Endodermal cell (in vitro differentiated cells): ENCODE measurements at regions not wholly inside any gene's neighbourhood (a gene's known extent, or its start where the extent isn't known, plus 50 kb on each side); places are given as distances from the start of the nearest gene placed in this dataset.

Source experiments
- DNase-seq: peaks from one replicate; pipeline ENCODE4 v3.0.0-alpha.2; 2017
- H3K27ac ChIP-seq: 2 replicates; pipeline ENCODE4 v1.5.1; 2013; ENCODE audit warnings: mild to moderate bottlenecking, low read depth, low read length, moderate library complexity
- H3K27me3 ChIP-seq: 2 replicates; pipeline ENCODE4 v1.6.1; 2013; ENCODE audit warnings: mild to moderate bottlenecking, low read length, moderate library complexity; ENCODE audit not compliant: insufficient read depth, control insufficient read depth, poor library complexity, severe bottlenecking
- H3K36me3 ChIP-seq: 2 replicates; pipeline ENCODE4 v1.7.0; 2013; ENCODE audit warnings: mild to moderate bottlenecking, low read length, moderate library complexity; ENCODE audit not compliant: control insufficient read depth, insufficient read depth
- H3K4me1 ChIP-seq: one replicate; pipeline ENCODE4 v1.7.0; 2013; ENCODE audit warnings: low read length; ENCODE audit not compliant: control insufficient read depth, insufficient read depth
- H3K4me3 ChIP-seq: 2 replicates; pipeline ENCODE4 v1.5.1; 2013; ENCODE audit warnings: mild to moderate bottlenecking, low read length, moderate library complexity
- H3K9ac ChIP-seq: 2 replicates; pipeline ENCODE4 v1.6.1; 2013; ENCODE audit warnings: mild to moderate bottlenecking, low read length, moderate library complexity; ENCODE audit not compliant: poor library complexity, severe bottlenecking; ENCODE audit errors: extremely low read depth
- H3K9me3 ChIP-seq: 2 replicates; pipeline ENCODE4 v1.6.1; 2013; ENCODE audit warnings: mild to moderate bottlenecking, low read length, moderate library complexity; ENCODE audit not compliant: control insufficient read depth
- H3K27ac Mint-ChIP-seq: 2 replicates; pipeline ENCODE4 v1.8.0; 2020; ENCODE audit warnings: mixed read lengths
- H3K27me3 Mint-ChIP-seq: 2 replicates; pipeline ENCODE4 v1.8.0; 2021; ENCODE audit warnings: mild to moderate bottlenecking, mixed read lengths; ENCODE audit not compliant: insufficient read depth
- H3K36me3 Mint-ChIP-seq: 2 replicates; pipeline ENCODE4 v1.8.0; 2020; ENCODE audit warnings: low read depth, mixed read lengths
- H3K4me1 Mint-ChIP-seq: 2 replicates; pipeline ENCODE4 v1.8.0; 2020; ENCODE audit warnings: mixed read lengths
- H3K4me3 Mint-ChIP-seq: 2 replicates; pipeline ENCODE4 v1.8.0; 2020; ENCODE audit warnings: mild to moderate bottlenecking, moderate library complexity, mixed read lengths
- H3K9me3 Mint-ChIP-seq: 2 replicates; pipeline ENCODE4 v1.8.0; 2020; ENCODE audit warnings: mild to moderate bottlenecking, mixed read lengths
- CTCF ChIP-seq: fragments of 200-600 bp; sonication (generic); conservative IDR thresholded peaks from 2 replicates; pipeline ENCODE4 v1.5.0; 2021; ENCODE audit warnings: antibody characterized with exemption, mild to moderate bottlenecking
- WGBS, 2 experiments: methylation state at CpG; one replicate each; pipeline versions ENCODE4 v1.1.5 to v1.1.7; 2013; ENCODE audit warnings: missing lambda C conversion rate in 2 of 2, mixed read lengths in 1 of 2; ENCODE audit not compliant: insufficient coverage in 1 of 2, insufficient read length in 1 of 2; 5-methylcytosine and 5-hydroxymethylcytosine counted together

- Histone ChIP-seq H3K9me3 (peaks cover 18% of the 10 kb centered on the region), H3K9ac (no peak overlapping the region), H3K36me3 (no peaks in the 10 kb centered on the region), H3K27me3 (no peaks in the 10 kb centered on the region), H3K27ac (no peak overlapping the region), H3K4me3 (no peak overlapping the region), H3K4me1 (no peaks in the 10 kb centered on the region)
- no peaks in the 10 kb centered on the region for H3K36me3 Mint-ChIP-seq
- no peak for TF ChIP-seq CTCF
- whole genome bisulfite sequencing, 2 experiments = 38% methylated on average over 1 of the region's 1 CpG; no CpG with 5 or more reads in 1 of the 2 experiments
- H3K4me3 Mint-ChIP-seq = no peak overlapping the region
- DNase-seq = no peak
- H3K9me3 Mint-ChIP-seq = peaks cover 9% of the 10 kb centered on the region
- no peak overlapping the region for H3K27ac Mint-ChIP-seq
- H3K27me3 Mint-ChIP-seq = no peaks in the 10 kb centered on the region
- no peaks in the 10 kb centered on the region for H3K4me1 Mint-ChIP-seq
Measured at GRCh38 chr4:135605076-135605475, 1403.5 kb upstream of the PABPC4L start.

- DNase-seq = no peak
- peaks cover 15% of the 10 kb centered on the region for H3K9me3 Mint-ChIP-seq
- Histone ChIP-seq H3K4me1 (no peaks in the 10 kb centered on the region), H3K9me3 (peaks cover 23% of the 10 kb centered on the region), H3K36me3 (no peaks in the 10 kb centered on the region), H3K27me3 (no peaks in the 10 kb centered on the region), H3K4me3 (no peak overlapping the region), H3K27ac (no peak overlapping the region), H3K9ac (no peak overlapping the region)
- TF ChIP-seq CTCF = no peak
- no peak overlapping the region for H3K4me3 Mint-ChIP-seq
- H3K27ac Mint-ChIP-seq = no peak overlapping the region
- no peaks in the 10 kb centered on the region for H3K27me3 Mint-ChIP-seq
- 84% methylated on average over 1 of the region's 1 CpG; no CpG with 5 or more reads in 1 of the 2 experiments for WGBS, 2 experiments
- no peaks in the 10 kb centered on the region for H3K36me3 Mint-ChIP-seq
- no peaks in the 10 kb centered on the region for H3K4me1 Mint-ChIP-seq
Measured at GRCh38 chr4:135604531-135604930, 1402.9 kb upstream of the PABPC4L start.

GRCh38 chr4:135601351-135601750, 1399.8 kb upstream of the PABPC4L start:
- Histone ChIP-seq H3K9me3 (peaks cover 55% of the 10 kb centered on the region), H3K27ac (no peak overlapping the region), H3K27me3 (no peaks in the 10 kb centered on the region), H3K4me3 (no peak overlapping the region), H3K36me3 (no peaks in the 10 kb centered on the region), H3K9ac (no peak overlapping the region), H3K4me1 (no peaks in the 10 kb centered on the region)
- 100% methylated on average over 1 of the region's 1 CpG; no CpG with 5 or more reads in 1 of the 2 experiments for WGBS, 2 experiments
- Mint-ChIP-seq H3K9me3 (peaks cover 46% of the 10 kb centered on the region), H3K27me3 (no peaks in the 10 kb centered on the region), H3K27ac (no peak overlapping the region), H3K4me1 (no peaks in the 10 kb centered on the region), H3K4me3 (no peak overlapping the region), H3K36me3 (peaks cover 2% of the 10 kb centered on the region)
- no peak for TF ChIP-seq CTCF
- DNase-seq = no peak
